HT-29 (cell line): ENCODE measurements at regions not wholly inside any gene's neighbourhood (a gene's known extent, or its start where the extent isn't known, plus 50 kb on each side); places are given as distances from the start of the nearest gene placed in this dataset.
"Not testable (repeated sequence)": the region's sequence is repeated elsewhere in the genome, so short reads cannot be mapped to it uniquely, and the experiment has no call there.

Source experiments
- DNase-seq: peaks from one replicate; pipeline ENCODE4 v3.0.0-alpha.2; 2015; ENCODE audit warnings: low spot score

DNA sequence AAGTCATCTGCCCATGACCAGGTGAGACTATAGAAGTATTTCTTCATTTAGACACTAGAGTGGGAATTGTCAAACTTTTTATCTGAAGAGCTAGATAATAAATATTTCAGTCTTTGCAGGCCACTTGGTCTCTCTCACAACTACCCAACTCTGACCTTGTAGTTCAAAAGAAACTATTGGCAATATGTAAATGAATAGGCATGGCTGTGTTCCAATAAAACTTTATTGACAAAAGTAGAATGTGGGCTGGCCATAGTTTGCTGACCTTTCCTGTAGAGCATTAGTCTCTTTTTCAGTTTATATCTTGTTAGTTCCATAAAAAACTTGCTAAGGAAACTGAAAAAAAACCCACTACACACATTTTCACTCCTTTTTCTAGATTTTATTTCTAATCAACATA is 535.5 kb downstream of the PRR16 start:
- DNase-seq, result no peak

DNA sequence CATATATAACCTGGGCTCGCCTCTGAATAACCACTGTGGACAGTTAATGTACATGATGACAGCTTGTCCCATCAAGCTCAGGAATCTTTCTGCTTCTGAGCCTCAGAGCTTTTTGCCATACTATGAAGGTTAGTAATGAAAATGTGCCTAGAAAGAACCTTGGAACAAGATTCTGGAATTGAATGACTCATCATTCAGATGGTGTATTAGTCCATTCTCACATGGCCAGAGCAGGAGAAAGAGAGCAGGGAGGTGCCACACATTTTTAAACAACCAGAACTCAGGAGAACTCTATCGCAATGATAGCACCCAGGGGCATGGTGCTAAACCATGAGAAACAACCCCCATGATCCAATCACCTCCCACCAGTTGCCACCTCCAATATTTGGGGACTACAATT is 542.1 kb downstream of the PRR16 start:
- DNase-seq, result no peak

DNA sequence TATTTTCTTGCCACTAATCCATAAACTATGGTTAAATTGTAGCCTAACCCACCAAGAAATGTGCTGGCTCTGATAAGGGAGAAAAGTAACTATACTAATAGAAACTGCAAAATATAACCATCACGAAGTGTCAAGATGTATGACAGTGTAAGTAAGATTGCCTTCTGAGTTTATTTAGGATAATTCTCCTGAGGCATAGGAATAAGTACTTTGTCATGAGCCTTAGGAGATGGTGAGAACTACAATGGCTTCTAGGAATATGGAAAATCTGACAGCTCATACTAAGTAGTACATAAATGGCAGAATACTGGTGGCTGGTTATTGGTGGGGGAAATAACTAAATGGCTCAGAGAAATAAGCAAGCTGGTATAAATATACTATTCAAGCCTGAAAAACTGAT is 543.9 kb downstream of the PRR16 start:
- DNase-seq, result no peak

DNA sequence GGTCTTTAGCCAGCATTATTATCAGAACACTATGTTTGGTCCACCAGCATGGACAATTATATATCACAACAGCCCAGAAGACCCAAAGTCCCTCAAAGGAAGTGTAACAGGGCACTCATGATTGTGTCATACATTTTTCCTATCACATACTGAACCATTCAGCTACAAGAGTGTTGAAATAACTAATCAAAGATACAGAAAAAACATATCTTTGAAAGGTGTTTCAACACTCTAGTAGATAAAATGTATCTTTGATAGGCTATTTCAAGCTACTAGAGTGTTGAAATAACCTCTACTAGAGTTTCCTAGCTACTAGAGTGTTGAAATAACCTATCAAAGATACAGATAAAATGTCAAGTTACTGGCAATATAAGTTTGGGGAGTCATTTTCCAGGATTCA is 545.0 kb downstream of the PRR16 start:
- no peak for DNase-seq

DNA sequence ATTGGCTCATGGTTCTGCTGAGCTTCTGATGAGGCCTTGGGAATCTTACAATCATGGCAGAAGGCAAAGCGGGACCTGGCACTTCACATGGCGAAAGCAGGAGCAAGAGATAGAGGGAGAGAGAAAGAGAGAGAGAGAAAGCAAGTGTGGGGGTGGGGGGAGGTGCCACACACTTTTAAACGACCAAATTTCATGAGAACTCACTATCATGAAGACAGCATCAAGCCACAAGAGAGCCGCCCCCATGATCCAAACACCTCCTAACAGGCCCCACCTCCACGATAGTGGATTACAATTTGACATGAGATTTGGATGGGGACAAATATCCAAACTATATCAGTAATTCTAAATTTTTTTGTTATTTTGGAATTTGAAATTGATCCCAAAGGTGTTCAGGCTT is 553.9 kb downstream of the PRR16 start:
- no peak for DNase-seq

DNA sequence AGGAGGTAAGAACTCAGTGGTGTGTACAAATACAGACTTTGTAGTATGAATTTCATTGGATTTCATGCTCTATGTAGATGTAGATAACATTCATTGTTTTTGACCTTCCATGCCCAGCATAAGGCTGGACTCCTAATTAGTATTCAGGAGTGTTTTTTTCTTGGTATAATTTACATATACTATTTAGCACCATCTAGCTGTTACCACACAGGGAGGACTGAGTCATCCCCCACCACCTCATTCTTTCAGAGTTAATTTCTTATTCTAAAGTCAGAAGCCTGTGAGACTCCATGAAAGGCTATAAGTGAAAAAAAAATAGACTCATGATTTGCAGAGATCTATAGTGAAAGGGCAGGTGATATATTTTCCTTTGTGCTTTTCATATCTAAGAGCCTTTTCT is 555.0 kb downstream of the PRR16 start:
- DNase-seq, result no peak

DNA sequence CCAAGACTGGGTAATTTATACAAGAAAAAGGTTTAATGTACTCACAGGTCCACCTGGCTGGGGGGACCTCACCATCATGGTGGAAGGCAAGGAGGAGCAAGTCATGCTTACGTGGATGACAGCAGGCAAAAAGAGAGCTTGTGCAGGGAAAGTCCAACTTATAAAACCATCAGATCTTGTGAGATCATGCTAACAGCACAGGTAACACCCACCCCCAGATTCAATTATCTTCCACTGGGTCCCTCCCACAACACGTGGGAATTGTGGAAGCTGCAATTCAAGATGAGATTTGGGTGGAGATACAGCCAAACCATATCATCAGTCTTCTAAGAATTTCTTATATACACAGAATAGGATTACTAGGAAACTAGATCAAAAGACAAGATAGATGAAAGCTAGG is 555.6 kb downstream of the PRR16 start:
- no peak for DNase-seq

DNA sequence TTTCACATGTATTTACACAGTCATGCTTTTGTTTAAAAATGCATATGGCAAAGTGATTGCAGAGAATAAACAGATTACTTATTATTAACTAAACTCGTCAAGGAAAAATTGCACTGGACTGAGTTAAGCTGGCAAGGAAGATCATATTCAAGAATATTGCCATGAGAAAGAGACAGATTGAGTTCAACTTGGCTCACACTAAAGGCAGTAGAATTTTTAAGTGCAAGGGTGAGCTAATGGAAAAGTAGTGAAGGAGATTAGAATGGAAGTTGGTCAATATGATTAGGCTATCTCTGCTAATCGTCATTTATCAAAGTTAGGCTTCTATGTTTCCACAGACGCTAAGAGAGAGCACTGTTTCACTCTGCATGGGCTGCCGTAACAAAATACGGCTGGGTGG is 557.6 kb downstream of the PRR16 start:
- no peak for DNase-seq

DNA sequence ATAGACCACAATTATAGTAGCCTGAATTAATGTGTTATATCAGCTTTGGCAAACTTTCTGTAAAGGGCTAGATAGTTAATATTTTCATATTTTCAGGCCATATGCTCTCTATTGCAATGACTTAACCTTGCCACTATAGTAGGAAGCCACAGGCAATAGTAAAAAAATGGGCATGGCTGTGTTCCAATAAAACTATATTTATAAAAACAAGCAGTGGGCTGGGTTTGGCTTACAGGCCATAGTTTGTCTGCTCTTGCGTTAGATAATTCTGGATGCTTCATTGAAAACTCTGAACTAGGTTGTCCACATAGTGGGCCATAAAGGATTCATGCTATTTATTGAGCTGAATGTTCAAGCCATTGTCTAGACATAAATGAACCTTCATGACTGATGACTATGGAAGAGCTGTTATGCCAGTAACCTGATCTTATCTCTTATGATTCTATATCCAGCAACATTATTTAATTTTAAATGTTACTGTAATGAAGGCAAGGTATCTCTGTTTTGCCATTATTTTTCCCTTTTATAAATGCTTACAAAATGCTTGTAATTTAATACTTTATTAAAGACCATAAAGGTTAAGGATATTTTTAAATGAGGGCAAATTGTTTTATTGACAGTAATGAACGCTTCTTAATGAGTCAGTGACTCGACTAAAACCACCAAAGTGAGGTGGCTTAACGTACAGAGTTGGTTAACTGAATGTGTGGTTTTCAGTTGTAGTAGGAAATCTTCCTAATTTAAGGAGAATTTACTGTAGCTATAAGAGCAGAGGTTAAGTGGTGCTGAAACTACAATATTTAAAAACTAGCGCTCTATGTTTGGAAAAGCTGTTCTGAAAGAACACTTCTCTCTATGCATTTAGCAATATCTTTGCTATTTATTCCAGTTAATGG is 560.6 kb downstream of the PRR16 start:
- DNase-seq, result no peak

DNA sequence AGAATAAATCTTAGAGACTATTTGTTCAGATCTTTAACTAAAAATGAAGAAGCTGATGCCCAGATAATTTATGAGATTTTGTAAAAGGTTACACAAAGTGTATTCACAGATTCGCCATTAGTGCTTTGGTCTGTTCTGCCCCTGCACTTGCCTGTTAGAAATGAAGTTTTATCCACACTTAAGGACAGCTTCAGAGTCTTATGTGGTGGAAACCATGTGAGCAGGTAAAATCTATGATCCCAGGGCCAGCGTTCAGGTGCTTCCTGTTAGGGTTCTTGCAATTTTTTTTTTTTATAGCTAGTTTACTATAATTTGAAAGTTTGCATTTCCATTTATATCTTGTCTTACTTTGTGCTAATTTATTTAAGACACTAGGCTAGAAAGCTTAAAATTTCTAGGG is 561.6 kb downstream of the PRR16 start:
- DNase-seq, result no peak

DNA sequence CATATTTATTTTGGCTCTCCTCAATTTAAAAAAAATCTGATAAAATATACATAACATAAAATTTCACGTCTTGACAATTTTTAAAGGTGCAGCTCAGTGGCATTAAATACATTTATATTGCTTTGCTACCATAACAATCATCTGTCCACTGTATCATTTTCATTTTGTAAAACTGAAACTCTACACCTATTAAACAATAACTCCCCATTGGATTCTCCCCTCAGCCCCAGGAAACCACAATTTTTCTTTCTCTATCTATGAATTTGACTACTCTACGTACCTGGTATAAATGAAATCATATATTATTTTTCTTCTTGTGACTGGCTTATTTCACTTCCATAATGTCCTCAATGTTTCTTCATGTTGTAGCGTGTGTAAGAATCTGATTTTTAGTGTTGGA is 563.5 kb downstream of the PRR16 start:
- DNase-seq, result no peak

DNA sequence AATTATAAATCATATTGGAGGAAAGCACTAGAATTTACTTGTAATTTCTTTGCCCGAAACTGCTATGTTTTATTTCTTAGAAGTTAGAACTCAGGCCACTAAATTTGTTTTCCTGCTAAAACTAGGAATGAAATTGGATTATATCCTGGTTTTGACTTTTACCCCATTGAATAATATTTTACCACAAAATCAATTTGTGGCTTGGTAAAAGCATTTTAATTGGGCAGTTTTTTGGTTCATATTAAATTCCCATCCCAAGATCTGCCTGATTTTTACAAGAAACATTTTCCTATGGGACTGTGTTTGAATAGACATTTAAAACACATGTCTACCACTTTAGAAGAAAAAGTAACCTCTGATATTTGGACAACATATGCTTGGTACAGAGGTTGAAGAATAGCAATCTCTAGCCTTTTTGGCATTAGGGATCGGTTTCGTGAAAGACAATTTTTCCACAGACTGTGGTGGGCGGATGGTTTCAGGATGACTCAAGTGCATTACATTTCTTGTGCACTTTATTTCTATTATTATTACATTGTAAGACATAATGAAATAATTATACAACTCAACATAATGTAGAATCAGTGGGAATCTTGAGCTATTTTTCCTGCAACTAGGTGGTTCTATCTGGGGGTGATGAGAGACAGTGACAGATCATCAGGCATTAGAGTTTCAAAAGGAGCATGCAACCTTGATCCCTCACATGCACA is 565.6 kb downstream of the PRR16 start:
- no peak for DNase-seq

DNA sequence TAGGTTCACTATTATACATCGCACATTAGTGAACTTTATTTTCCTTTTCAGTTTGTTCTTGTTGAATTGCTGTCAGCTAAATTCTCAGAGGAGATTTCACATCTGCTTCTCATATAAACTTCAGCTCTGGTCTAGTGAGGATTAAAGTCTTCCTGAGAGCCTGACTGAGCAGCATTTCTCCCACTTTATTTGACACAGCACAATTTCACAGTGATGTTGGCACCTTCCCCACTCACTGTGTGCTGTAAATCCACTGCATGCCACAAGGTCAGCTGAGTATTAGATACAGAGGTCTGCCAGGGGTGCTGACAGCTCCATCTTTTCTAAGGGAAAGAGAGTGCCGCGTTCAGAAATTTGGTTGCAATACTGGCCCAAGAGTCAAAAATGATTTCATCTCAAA is 567.4 kb downstream of the PRR16 start:
- no peak for DNase-seq

DNA sequence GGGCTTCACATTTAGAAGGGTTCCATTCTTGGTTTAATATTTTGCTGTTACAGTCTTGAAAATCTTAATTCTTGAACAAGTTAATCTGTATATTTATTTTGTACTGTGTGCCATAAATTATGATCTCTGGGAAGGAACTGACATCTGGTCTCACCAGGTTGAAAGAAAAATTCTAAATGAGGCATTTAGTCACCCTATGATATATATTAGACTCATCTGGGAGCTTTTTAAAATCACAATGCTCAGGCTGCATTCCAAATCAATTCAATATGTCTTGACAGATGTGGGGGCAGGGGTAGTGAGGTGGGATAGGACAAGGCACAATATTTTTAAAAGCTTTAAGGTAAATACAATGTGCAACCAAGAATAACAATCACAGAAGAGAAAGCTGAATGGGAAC is 569.2 kb downstream of the PRR16 start:
- no peak for DNase-seq

DNA sequence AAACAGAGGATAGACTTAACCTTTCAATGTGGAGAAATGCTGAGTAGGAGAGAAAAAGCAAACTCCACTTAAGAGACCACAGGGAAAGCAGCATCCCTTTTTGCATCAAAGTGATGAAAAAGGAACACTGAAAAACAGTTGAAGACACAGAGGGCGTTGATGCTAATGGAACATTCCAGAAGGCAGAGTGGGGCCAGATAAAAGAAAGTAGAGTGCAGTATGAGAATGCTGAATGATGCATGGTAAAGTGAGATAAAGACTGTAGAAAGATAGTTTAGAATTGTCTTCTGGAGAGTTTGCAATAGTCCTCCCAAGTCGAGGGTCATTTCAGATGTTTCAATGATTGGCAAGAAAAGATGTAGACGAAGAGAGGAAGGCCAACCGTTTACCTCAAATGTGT is 574.3 kb downstream of the PRR16 start:
- DNase-seq, result no peak

DNA sequence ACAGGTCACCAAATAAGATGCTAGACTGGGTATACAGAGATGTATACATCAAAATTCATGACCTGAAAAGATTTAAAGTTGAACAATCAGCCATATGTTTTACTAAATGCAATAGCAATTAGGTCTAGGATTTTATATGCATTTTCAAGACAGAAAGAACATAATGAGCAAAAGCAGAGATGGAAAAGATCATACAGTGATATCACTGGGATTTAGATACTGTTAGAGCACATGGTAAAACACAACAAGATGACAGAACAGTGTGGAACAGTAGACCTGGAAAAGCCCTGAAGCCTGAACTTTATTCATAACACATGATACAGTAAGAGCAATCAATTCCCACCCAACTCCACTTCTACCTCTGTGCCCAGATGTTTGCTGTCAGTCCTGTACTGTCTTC is 585.9 kb downstream of the PRR16 start:
- DNase-seq, result no peak

DNA sequence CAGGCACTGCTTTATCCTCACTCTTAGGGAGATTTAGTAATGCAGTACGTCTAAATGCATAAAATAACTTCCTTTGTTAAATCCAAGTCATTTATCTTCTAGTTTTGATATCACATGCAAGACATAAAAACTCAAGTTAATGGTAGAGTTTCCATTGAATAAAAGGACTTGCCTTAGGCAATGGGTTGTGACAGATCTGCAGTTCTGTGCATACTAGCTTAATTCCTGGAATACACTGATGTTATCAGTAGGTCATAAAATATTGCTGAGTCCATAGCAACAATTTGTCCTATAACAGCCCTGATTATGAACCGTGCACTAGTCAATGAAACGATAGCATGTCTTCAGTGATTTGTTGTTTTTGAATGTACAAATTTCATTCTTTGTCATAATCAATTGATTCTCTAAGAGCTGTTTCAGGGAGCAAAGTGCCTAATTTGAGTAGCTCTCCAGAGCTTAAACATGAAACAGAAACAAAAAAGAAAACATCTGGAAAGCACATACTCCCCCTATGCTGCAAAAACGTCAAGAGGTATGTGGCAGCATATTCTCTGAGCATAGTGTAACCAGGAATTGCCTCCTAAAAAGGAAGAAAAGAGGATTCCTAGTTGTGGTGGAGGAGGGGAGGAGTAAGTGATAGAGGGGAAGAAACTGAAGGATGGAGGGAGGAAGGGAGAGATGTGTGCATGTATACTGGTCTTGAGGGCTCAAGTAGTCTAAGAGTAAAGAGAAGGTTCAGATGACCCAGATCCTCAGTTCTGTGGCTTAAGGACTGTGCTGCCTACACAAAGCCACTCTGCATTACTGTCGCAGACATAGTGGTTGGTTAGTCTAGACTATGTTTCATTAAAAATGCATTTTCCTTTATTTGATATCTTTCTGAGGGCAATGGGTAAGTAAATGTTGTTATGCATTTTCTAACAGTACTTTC is 589.2 kb downstream of the PRR16 start:
- DNase-seq, result peak; percentile 6

DNA sequence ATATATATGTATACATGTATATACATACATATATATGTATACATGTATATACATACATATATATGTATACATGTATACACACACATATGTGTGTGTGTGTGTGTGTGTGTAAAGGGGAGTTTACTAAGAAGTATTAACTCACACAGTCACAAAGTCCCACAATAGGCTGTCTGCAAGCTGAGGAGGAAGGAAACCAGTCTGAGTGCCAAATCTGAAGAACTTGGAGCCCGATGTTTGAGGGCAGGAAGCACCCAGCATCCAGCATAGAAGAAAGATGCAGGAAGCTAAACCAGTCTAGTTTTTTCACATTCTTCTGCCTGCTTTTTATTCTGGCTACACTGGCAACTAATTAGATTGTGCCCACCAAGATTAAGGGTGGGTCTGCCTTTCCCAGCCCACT is 591.5 kb downstream of the PRR16 start:
- no peak for DNase-seq

DNA sequence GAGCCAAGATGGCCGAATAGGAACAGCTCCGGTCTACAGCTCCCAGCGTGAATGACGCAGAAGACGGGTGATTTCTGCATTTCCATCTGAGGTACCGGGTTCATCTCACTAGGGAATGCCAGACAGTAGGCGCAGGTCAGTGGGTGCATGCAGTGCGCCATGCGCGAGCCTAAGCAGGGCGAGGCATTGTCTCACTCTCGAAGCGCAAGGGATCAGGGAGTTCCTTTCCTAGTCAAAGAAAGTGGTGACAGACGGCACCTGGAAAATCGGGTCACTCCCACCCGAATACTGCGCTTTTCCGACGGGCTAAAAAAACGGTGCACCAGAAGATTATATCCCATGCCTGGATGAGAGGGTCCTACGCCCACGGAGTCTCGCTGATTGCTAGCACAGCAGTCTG is 600.1 kb downstream of the PRR16 start:
- DNase-seq, result not testable (repeated sequence)

DNA sequence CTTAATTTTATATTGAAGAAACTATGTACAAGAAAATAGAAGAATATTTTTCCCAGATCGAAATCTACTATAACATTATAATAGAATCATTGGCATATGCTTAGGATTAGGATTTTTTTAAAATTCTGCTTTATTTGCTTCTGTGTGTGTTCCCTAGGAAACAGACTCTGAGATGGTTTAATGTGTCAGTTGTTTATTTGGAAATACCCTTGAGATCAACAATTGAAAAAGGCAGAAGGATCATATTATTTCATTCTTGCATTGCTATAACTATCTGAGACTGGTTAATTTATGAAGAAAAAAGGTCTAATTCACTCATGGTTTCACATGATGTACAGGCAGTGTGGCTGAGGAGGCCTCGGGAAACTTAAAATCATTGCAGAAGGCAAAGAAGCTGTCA is 622.6 kb downstream of the PRR16 start:
- no peak for DNase-seq

DNA sequence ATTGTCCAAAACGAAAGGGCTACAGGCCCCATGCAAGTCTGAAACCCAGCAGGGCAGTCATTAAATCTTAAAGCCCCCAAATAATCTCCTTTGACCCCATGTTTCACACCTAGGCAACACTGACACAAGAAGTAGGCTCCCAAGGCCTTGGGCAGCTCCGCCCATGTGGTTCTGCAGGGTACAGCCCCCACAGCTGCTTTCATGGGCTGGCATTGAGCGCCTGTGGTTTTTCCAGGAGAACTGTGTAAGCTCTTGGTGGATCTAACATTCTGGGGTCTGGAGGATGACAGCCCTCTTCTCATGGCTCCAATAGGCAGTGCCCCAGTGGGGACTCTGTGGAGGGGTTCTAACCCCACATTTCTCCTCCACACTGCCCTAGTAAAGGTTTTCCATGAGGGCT is 623.5 kb downstream of the PRR16 start:
- no peak for DNase-seq

DNA sequence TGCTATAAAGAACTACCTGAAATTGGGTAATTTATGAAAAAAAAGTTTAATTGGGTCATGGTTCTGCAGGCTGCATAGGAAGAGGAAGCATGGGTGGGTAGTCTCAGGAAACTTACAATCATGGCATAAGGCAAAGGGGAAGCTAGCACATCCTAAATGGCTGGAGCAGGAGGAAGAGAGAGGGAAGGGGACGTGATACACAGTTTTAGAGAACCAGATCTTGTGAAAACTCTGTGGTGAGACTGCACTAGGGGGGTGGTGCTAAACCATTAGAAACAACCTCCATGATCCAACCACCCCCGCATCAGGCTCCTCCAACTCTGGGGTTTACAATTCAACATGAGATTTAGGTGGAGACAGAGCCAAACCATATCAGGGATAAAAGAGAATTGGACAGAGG is 624.2 kb downstream of the PRR16 start:
- no peak for DNase-seq
